Cardiac fibroblast (primary cell): ENCODE measurements at regions not wholly inside any gene's neighbourhood (a gene's known extent, or its start where the extent isn't known, plus 50 kb on each side); places are given as distances from the start of the nearest gene placed in this dataset.
A peak's percentile ranks its signal among the peaks of the same experiment; 100 is the strongest.

ENCODE experiments used
- DNase-seq, 2 donors: peaks; one replicate each; pipeline versions ENCODE4 v3.0.0 to v3.0.0-alpha.2; 2010; ENCODE audit warnings: low read depth in 2 of 2
- H3K4me3 ChIP-seq, 2 donors: replicated peaks in 1 of 2; 1 replicate in 1 of 2; 2 replicates in 1 of 2; pipeline ENCODE4 v1.5.1; 2011; ENCODE audit warnings: low read depth in 2 of 2, low read length in 2 of 2, mild to moderate bottlenecking in 2 of 2, moderate library complexity in 1 of 2
- CTCF ChIP-seq: IDR thresholded peaks from one replicate; pipeline ENCODE4 v1.5.1; 2011; ENCODE audit warnings: low read depth, mild to moderate bottlenecking, low read length, inconsistent platforms

- DNase-seq: no peak
- no peak for TF ChIP-seq CTCF
- H3K4me3 ChIP-seq: no peak overlapping the region
Measured at GRCh38 chr4:79043138-79043537, 103.9 kb upstream of the PAQR3 start.

- peak; percentile 30 for TF ChIP-seq CTCF
- peak; percentile 40 to 59 for DNase-seq
- H3K4me3 ChIP-seq: no peak overlapping the region
Measured at GRCh38 chr4:79042079-79042674, 102.9 kb upstream of the PAQR3 start.

- DNase-seq: no peak
- H3K4me3 ChIP-seq: no peak overlapping the region
- no peak for TF ChIP-seq CTCF
Measured at GRCh38 chr4:79034544-79034943, 95.3 kb upstream of the PAQR3 start.

- TF ChIP-seq CTCF: no peak
- DNase-seq: no peak
- no peak overlapping the region for H3K4me3 ChIP-seq
Measured at GRCh38 chr4:79030973-79031372, 91.7 kb upstream of the PAQR3 start.

DNA sequence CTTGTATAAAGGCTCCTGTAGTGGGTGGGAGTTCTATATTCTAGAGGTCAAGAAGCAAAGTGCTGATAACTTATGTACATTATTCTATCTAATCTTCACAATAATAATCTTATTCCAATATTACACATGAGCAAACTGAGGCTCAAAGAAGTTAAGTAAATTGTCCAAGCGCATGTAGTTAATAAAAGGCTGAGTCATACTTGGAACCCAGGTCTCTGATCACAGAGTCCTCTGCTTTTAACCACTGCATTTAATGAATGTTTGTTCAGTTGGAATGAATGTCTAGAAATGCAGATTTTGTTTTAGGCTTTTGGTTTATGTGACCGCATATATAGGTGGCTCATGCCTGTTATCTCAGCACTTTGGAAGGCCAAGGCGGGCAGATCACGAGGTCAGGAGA, 88.4 kb upstream of the PAQR3 start:
- H3K4me3 ChIP-seq: no peak overlapping the region
- TF ChIP-seq CTCF: no peak
- DNase-seq: no peak

GRCh38 chr4:79025170-79025569, 85.9 kb upstream of the PAQR3 start:
- TF ChIP-seq CTCF: no peak

More at GRCh38 chr4:79025170-79025569, 85.9 kb upstream of the PAQR3 start:
- DNase-seq: no peak
- no peak overlapping the region for H3K4me3 ChIP-seq
